Kidney (tissue), 13 donors: ENCODE measurements at regions not wholly inside any gene's neighbourhood (a gene's known extent, or its start where the extent isn't known, plus 50 kb on each side); places are given as distances from the start of the nearest gene placed in this dataset.

Source experiments
- DNase-seq, 5 donors: peaks; one replicate each; pipeline ENCODE4 v3.0.0-alpha.2; 2013 to 2020
- FAIRE-seq: peaks from 2 replicates; lab custom pipeline; 2012; peaks lifted over from hg19 to GRCh38; lab: Jason Lieb, UNC
- H3K27ac ChIP-seq, 2 donors: one replicate each; pipeline ENCODE4 v1.7.0; 2013; ENCODE audit warnings: low read depth in 2 of 2, low read length in 2 of 2, inconsistent platforms in 1 of 2
- H3K27me3 ChIP-seq: one replicate; pipeline ENCODE4 v1.7.1; 2013; ENCODE audit warnings: low read length, inconsistent platforms; ENCODE audit not compliant: control insufficient read depth, insufficient read depth
- H3K36me3 ChIP-seq, 3 donors: one replicate each; pipeline versions ENCODE4 v1.7.0 to v1.7.1; 2013; ENCODE audit warnings: low read length in 3 of 3, control low read depth in 1 of 3, inconsistent platforms in 1 of 3; ENCODE audit not compliant: insufficient read depth in 3 of 3, control insufficient read depth in 2 of 3
- H3K4me1 ChIP-seq, 3 donors: one replicate each; pipeline versions ENCODE4 v1.7.0 to v1.7.1; 2013; ENCODE audit warnings: low read length in 3 of 3, inconsistent platforms in 1 of 3, low read depth in 1 of 3; ENCODE audit not compliant: control insufficient read depth in 2 of 3, insufficient read depth in 2 of 3
- H3K4me3 ChIP-seq, 3 donors: one replicate each; pipeline versions ENCODE4 v1.7.0 to v1.8.1; 2013; ENCODE audit warnings: low read length in 3 of 3, control low read depth in 1 of 3, inconsistent platforms in 1 of 3
- H3K9ac ChIP-seq, 3 donors: one replicate each; pipeline versions ENCODE4 v1.7.0 to v1.7.1; 2013; ENCODE audit warnings: low read length in 3 of 3, control low read depth in 1 of 3, inconsistent platforms in 1 of 3
- H3K9me3 ChIP-seq, 3 donors: one replicate each; pipeline versions ENCODE4 v1.7.0 to v1.7.1; 2013; ENCODE audit warnings: low read length in 3 of 3, control low read depth in 1 of 3, inconsistent platforms in 1 of 3; ENCODE audit not compliant: control insufficient read depth in 2 of 3, insufficient read depth in 1 of 3
- intact Hi-C: fragments of 100-400 bp; cut with DNase I; formaldehyde crosslinking; loops from one replicate; pipeline ENCODE4 v1.11.1; 2022
- TF ChIP-seq, protein P1 (sequence below): IDR thresholded peaks from 3 replicates; pipeline ENCODE4 v1.5.1; 2012; ENCODE audit warnings: mild to moderate bottlenecking, moderate library complexity, borderline replicate concordance; ENCODE audit not compliant: insufficient read depth; ENCODE audit errors: extremely low read depth
- donor health status: control.
- donor health status: control.
- donor health status: control.
- donor health status: control.
- donor health status: control.
- donor health status: DM: yes; HTN: yes; CAD: no.
- donor health status: Normal renal cell carcinoma (clear cell type).

- Histone ChIP-seq H3K4me1 (peaks cover 0 to 2% (median 0%) of the 10 kb centered on the region in 3 donors), H3K4me3 (no peak overlapping the region), H3K9ac (no peak overlapping the region), H3K27ac (no peak overlapping the region), H3K9me3 (no peaks in the 10 kb centered on the region), H3K36me3 (no peaks in the 10 kb centered on the region), H3K27me3 (no peaks in the 10 kb centered on the region)
- DNase-seq (no peak), FAIRE-seq (no peak)
- intact Hi-C loops: no loop called here
- TF ChIP-seq, protein P1, sequence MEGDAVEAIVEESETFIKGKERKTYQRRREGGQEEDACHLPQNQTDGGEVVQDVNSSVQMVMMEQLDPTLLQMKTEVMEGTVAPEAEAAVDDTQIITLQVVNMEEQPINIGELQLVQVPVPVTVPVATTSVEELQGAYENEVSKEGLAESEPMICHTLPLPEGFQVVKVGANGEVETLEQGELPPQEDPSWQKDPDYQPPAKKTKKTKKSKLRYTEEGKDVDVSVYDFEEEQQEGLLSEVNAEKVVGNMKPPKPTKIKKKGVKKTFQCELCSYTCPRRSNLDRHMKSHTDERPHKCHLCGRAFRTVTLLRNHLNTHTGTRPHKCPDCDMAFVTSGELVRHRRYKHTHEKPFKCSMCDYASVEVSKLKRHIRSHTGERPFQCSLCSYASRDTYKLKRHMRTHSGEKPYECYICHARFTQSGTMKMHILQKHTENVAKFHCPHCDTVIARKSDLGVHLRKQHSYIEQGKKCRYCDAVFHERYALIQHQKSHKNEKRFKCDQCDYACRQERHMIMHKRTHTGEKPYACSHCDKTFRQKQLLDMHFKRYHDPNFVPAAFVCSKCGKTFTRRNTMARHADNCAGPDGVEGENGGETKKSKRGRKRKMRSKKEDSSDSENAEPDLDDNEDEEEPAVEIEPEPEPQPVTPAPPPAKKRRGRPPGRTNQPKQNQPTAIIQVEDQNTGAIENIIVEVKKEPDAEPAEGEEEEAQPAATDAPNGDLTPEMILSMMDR: no peak
Measured at GRCh38 chr1:64361974-64362373, 108.0 kb upstream of the CACHD1 start.

- no peaks in the 10 kb centered on the region for H3K9me3 ChIP-seq
- no peaks in the 10 kb centered on the region for H3K36me3 ChIP-seq
- H3K27me3 ChIP-seq: no peaks in the 10 kb centered on the region
- TF ChIP-seq, protein P1: no peak
- no peak for DNase-seq
- intact Hi-C loops: no loop called here
- no peaks in the 10 kb centered on the region for H3K4me1 ChIP-seq
- no peak overlapping the region for H3K4me3 ChIP-seq
- FAIRE-seq: no peak
- no peak overlapping the region for H3K27ac ChIP-seq
- H3K9ac ChIP-seq: no peak overlapping the region
Measured at GRCh38 chr1:64363111-64363510, 106.8 kb upstream of the CACHD1 start.

DNA sequence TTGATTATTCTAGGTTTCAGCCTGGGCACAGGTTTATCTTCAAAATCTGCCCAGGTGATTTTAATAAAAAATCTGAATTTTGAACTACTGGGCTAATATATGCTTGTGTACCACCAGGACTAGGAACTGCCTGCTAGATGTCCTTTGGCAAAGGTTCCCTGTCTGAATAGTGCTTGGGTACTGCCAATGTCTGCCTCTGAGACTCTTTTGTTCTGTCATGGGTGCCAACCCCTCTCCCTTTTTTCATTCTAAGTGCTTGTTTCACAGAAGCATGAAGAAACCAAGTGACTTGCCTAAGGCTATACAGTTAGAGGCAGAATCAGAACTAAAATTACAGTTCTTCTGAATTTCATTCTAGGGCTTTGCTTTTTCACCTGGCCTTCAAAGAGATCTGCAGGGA lies 106.3 kb upstream of the CACHD1 start:
- no peaks in the 10 kb centered on the region for H3K9me3 ChIP-seq
- H3K4me3 ChIP-seq: no peak overlapping the region
- intact Hi-C loops: no loop called here
- TF ChIP-seq, protein P1: no peak
- H3K9ac ChIP-seq: no peak overlapping the region
- no peaks in the 10 kb centered on the region for H3K36me3 ChIP-seq
- no peaks in the 10 kb centered on the region for H3K4me1 ChIP-seq
- no peak overlapping the region for H3K27ac ChIP-seq
- no peak for FAIRE-seq
- DNase-seq: no peak
- H3K27me3 ChIP-seq: no peaks in the 10 kb centered on the region

GRCh38 chr1:64366821-64367220 lies 103.1 kb upstream of the CACHD1 start:
- FAIRE-seq (no peak), DNase-seq (no peak)
- Histone ChIP-seq H3K27me3 (no peaks in the 10 kb centered on the region), H3K4me3 (no peak overlapping the region), H3K9me3 (no peaks in the 10 kb centered on the region), H3K36me3 (no peaks in the 10 kb centered on the region), H3K4me1 (no peaks in the 10 kb centered on the region), H3K9ac (no peak overlapping the region), H3K27ac (no peak overlapping the region)
- TF ChIP-seq, protein P1: no peak
- intact Hi-C loops: no loop called here
